T follicular helper cell (primary cell): ENCODE measurements at regions not wholly inside any gene's neighbourhood (a gene's known extent, or its start where the extent isn't known, plus 50 kb on each side); places are given as distances from the start of the nearest gene placed in this dataset.

Source experiments
- DNase-seq: peaks from one replicate; pipeline ENCODE4 v3.0.0-alpha.2; 2020; ENCODE audit warnings: low read depth

DNA sequence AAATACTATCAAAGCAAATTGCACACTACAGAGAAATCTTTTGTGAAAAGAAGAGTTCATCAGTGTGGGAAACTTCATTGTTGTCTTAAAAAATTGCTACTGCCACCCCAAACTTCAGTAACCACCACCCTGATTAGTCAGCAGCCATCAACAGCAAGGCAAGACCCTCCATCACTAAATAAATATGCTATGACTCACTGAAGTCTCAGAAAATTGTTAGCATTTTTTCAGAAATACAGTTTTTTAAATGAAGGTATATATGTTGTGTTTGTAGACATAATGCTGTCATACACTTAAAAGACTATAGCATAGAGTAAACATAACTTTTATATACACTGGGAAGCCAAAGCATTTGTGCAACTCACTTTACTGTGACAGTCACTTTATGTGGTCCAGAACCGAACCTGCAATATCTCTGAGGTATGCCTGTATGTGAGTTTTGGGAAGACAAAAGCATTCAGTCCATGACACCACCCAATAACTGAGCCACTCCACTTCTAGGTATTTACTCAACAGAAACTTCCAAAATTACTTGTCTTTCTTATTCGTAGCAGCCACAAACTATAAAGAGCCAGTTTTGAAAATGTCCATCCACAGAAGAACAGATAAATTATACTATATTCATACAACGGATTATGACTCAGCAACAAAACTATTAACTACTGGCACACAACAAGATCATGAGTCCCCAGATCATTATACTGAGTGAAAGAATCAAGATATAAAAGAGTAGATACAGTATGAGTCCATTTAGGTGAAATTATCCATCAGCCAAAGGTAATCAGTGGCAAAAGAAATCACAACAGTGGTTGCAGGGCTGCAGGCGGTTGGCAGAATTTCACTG is 649.6 kb downstream of the BCL11B start:
- no peak for DNase-seq

DNA sequence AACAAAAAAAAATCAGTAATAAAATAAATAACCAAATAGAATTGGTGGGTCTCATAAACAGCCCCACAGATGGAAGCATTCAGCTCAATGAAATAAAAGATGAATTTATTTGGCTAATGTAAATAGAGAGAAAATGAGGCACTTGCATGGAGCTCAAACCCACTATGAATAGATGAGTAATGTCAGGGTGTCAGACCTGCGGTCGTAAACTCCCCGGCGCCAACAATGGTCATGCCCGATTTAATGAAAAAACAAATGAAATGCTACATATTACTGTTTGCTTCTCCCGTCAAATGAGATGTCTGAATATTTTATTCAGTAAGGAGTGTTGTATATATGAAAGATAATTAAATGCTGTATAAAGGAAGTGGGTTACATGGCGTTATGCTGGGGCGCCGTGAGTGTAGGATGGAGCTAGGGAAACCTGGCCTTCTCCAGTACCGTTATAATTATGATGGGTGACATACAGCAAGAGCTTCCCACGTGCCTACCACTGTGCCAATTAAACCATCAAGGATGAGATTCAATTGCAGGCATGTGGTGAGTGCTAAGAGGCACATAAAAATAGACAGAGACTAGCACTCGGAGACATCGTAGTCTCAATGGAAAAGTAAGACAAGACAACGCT is 648.1 kb downstream of the BCL11B start:
- no peak for DNase-seq

DNA sequence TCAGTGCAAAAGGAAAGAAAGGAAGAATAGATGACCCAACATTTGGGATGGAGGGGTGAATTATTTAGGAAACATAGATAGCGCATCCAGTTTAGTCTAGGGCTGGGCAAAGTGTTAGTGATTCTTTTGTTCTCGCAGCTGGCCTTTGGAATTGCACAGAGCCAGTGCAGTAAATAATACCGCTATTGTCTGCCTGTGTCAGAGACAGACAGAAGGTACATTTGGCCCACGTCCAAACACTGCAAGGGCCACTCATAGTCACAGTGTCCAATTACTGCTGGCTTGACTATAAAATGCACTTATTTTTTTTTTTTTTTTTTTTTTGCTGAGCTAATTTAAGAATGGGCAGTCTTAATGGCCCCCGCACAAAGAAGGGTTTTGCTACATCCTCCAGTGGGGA is 638.6 kb downstream of the BCL11B start:
- no peak for DNase-seq

- DNase-seq, result no peak
Measured at GRCh38 chr14:98634043-98634820, 637.8 kb downstream of the BCL11B start.

DNA sequence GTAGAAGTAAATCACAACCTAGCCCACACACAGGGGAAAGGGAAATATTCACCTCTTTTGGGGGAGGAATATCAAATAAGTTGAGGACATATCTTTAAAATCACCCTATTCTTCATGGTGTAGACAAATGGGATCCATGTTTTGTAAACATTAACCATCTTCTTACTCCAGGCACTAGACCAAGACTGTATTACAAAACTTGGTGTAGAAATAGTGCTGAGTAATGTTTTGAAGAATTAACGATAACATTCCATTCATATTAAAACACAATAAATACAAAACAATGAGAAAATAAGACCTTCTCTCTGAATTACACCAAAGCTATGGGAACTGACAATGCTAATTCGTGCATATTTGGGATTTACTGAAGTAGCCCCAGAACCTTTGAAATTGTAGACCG is 633.6 kb downstream of the BCL11B start:
- DNase-seq, result no peak

- no peak for DNase-seq
Measured at GRCh38 chr14:98647754-98648153, 624.2 kb downstream of the BCL11B start.

GRCh38 chr14:98651037-98651436 is 621.0 kb downstream of the BCL11B start:
- DNase-seq, result no peak

DNA sequence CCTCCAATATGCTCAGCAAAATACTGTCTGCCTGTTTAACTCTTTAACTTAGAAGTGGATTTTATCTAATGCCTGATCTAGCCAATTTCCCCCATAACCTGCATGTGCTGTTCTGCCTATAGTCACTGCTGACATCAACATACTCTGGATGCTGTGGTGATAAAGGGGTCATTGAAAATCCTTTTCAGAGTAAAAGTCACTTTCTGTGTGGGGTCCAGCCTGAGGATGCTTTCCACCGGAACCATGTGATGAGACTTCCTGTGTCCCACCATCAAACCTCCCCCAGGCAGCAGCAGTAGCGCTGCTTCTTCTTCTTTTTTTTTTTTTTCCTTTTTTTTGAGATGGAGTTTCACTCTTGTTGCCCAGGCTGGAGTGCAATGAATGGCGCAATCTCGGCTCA is 607.0 kb downstream of the BCL11B start:
- no peak for DNase-seq

DNA sequence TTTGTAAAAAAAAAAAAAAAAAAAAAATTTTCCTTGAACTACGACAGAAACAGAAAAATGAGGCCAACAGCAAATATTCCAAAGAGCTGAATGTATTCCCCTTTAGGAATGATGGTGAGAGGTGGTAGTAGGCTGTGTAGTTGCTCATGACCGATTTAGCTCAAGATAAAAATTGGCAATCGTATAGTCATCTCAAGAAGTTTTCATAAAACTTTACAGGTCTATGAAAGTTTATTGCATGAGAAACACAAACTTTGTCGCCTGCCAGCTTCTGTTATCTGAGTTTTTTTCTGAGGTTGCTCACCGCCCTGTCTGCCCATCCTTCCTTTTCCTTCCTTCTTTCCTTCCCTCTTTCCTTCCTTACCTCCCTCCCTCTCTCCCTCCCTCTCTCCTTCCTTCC is 605.5 kb downstream of the BCL11B start:
- no peak for DNase-seq

DNA sequence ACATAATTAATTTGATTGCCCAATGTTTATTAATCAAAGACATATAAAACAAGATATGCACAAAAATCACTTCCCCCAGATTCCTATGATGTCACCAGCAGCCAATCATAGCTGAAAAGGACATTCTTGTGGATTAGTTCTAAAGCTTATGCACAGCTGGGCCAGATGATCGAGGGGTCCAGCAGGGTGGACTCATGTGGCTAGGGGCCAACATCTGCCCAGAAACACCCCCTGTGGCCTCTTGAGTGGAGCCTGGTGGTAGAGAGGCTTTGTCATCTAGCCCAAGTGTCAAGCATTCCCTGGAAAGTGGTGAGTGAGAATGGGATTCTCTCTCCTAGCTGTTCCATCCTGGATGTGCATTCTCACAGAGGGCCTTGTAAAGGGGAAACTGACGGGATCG is 590.0 kb downstream of the BCL11B start:
- DNase-seq, result no peak

- DNase-seq, result no peak
Measured at GRCh38 chr14:98682726-98683125, 589.3 kb downstream of the BCL11B start.

GRCh38 chr14:98684468-98684867 is 587.5 kb downstream of the BCL11B start:
- no peak for DNase-seq

- no peak for DNase-seq
Measured at GRCh38 chr14:98685725-98686124, 586.3 kb downstream of the BCL11B start.

DNA sequence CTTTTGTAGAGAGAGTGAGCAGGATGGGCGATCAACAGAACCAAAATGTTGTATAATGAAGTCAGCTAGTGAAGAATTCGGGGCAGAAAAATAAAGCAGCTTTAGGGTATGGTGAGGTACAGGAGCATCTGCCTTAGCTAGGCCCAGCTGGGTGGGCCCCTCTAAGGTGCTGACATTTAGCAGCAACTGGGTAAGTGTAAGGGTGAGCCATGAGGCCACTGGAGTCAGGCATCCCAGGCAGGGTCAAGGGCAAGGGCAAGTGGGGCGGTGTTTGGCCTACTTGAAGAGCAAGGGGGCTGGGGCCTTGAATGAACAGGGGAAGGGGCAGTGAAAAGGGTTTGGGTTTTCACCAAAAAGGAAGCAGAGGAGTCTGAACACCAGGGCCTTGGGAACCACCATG is 583.6 kb downstream of the BCL11B start:
- DNase-seq, result no peak

GRCh38 chr14:98689951-98690350 is 582.0 kb downstream of the BCL11B start:
- DNase-seq, result no peak

- DNase-seq, result no peak
Measured at GRCh38 chr14:98692832-98693231, 579.2 kb downstream of the BCL11B start.

DNA sequence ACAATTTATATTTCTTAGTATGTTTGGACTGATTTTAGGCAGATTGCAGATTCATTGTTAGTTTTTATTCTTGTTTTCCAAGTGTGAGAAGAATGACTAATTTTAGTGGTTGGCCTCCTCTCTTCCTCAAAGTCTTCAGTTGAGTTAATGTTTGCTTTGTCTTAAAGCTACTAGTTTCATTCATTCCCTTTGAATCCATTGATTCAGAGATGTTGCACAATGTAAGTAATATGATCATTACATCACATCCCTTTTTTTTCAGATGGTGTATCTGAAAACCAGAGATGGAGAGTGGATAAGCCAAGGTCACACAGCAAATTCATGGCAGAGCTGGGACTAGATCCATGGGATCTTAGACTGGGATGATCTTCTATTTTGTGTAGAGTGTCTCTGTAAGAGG is 577.5 kb downstream of the BCL11B start:
- no peak for DNase-seq

DNA sequence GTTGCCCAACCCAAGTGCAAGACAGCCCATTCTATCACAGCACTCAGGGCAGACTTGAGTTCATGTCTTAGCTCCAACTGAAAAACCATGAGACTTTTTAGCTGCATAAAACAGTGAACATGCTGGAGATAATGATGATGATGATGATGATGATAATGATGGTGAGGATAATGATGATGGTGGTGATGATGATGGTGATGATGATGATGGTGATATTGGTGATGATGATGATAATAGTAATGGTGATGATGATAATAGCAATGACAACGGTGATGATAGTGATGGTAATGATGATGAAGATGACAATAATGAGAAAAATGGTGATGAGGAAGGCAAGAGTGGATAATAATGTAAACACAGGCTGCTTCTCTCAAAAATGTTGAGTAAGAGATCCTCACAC is 576.2 kb downstream of the BCL11B start:
- DNase-seq, result no peak

GRCh38 chr14:98698341-98698740 is 573.7 kb downstream of the BCL11B start:
- DNase-seq, result no peak

DNA sequence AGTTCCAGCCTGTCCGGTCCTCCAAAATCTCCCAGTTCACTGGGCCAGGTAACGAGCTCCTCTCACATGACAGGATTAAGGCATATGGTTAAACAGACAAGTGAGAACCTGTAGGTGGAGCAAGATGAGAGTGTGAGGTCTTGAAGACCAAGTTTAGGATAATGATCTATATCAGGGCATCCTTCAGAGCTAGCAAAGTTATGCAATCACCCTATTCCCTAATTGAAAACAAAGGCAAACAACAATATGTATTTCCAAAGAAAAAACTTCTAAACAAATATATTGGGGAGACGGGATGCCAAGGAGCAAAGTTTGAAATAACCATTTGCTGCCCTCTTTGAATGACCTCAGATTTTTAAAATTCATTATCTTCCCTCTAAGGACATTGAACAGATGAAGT is 571.2 kb downstream of the BCL11B start:
- DNase-seq, result no peak

- DNase-seq, result no peak
Measured at GRCh38 chr14:98701377-98701776, 570.6 kb downstream of the BCL11B start.

- DNase-seq, result no peak
Measured at GRCh38 chr14:98704441-98704840, 567.6 kb downstream of the BCL11B start.

DNA sequence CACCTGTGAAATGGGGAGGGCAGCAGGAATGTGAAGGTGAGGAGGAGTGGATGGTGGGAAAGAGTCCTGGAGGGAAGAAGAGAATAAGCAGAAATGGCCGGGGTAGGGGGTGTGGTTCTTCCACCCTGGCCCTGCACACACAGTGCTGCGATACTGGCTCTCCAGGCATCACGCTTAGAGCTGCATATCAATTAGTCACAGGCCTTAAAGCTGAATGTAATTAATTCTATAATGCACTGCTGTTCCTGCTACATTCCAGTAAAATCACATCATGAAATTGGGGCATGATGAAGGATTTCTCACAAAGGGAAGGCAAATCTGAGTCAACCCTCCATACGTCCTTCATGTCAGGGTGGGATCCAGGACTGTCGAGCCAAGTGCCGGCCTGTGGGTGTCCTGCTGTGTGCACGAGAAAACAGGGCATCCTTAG is 566.1 kb downstream of the BCL11B start:
- DNase-seq, result no peak
